ENCODE measurements at regions not wholly inside any gene's neighbourhood (a gene's known extent, or its start where the extent isn't known, plus 50 kb on each side); places are given as distances from the start of the nearest gene placed in this dataset.

GRCh38 chr13:90585392-90585791 lies 762.1 kb upstream of the MIR17HG start:
- Histone ChIP-seq H3K27ac (no peak overlapping the region), H3K9me3 (no peaks in the 10 kb centered on the region), H3K4me3 (no peak overlapping the region), H3K4me1 (ENCODE audit: control insufficient read depth in 1 of 2, low read depth in 2 of 2) (no peaks in the 10 kb centered on the region), H3K36me3 (no peaks in the 10 kb centered on the region), H3K27me3 (replicated peaks; ENCODE audit: insufficient read depth) (no peaks in the 10 kb centered on the region)
- DNase-seq (ENCODE audit: low spot score) (no peak), ATAC-seq (ENCODE audit: insufficient number of reproducible peaks, low FRiP score, low read depth) (no peak)
- TF ChIP-seq, protein P1, sequence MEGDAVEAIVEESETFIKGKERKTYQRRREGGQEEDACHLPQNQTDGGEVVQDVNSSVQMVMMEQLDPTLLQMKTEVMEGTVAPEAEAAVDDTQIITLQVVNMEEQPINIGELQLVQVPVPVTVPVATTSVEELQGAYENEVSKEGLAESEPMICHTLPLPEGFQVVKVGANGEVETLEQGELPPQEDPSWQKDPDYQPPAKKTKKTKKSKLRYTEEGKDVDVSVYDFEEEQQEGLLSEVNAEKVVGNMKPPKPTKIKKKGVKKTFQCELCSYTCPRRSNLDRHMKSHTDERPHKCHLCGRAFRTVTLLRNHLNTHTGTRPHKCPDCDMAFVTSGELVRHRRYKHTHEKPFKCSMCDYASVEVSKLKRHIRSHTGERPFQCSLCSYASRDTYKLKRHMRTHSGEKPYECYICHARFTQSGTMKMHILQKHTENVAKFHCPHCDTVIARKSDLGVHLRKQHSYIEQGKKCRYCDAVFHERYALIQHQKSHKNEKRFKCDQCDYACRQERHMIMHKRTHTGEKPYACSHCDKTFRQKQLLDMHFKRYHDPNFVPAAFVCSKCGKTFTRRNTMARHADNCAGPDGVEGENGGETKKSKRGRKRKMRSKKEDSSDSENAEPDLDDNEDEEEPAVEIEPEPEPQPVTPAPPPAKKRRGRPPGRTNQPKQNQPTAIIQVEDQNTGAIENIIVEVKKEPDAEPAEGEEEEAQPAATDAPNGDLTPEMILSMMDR (IDR thresholded peaks at IDR 0.05), result no peak

- H3K4me1 ChIP-seq (ENCODE audit: control insufficient read depth in 1 of 2, low read depth in 2 of 2), result no peaks in the 10 kb centered on the region
- TF ChIP-seq, protein P1 (IDR thresholded peaks at IDR 0.05), result no peak
- no peaks in the 10 kb centered on the region for H3K9me3 ChIP-seq
- no peaks in the 10 kb centered on the region for H3K36me3 ChIP-seq
- DNase-seq (ENCODE audit: low spot score) (no peak), ATAC-seq (ENCODE audit: insufficient number of reproducible peaks, low FRiP score, low read depth) (no peak)
- no peak overlapping the region for H3K27ac ChIP-seq
- H3K4me3 ChIP-seq, result no peak overlapping the region
- H3K27me3 ChIP-seq (replicated peaks; ENCODE audit: insufficient read depth), result no peaks in the 10 kb centered on the region
These were observed 756.1 kb upstream of the MIR17HG start for GRCh38 chr13:90591260-90591926.

- ATAC-seq (ENCODE audit: insufficient number of reproducible peaks, low FRiP score, low read depth) (no peak), DNase-seq (ENCODE audit: low spot score) (no peak)
- H3K27ac ChIP-seq, result no peak overlapping the region
- H3K9me3 ChIP-seq, result no peaks in the 10 kb centered on the region
- H3K4me3 ChIP-seq, result no peak overlapping the region
- TF ChIP-seq, protein P1 (IDR thresholded peaks at IDR 0.05), result no peak
- H3K4me1 ChIP-seq (ENCODE audit: control insufficient read depth in 1 of 2, low read depth in 2 of 2), result no peaks in the 10 kb centered on the region
- no peaks in the 10 kb centered on the region for H3K36me3 ChIP-seq
- H3K27me3 ChIP-seq (replicated peaks; ENCODE audit: insufficient read depth), result no peaks in the 10 kb centered on the region
These were observed 755.6 kb upstream of the MIR17HG start for GRCh38 chr13:90591927-90592268.

- no peaks in the 10 kb centered on the region for H3K36me3 ChIP-seq
- H3K27ac ChIP-seq, result no peak overlapping the region
These were observed 754.5 kb upstream of the MIR17HG start for GRCh38 chr13:90592943-90593342.

DNA sequence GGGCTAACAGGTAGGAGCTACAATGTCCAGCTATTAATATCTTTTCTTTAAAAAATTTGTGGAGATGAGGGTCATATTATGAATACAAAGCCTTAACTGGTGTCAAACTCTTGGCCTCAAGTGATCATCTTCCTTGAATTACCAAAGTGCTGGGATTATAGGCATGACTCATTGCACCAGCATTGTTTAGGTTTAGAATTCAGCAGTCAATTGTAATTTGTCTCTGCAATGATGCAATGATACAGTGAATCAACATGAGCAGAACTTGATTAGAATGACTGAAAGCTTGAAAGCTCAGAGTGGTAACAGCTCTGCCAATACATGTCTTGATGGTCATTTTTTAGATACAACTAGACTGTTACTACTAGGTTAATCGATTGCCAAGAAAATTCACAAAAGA lies 752.8 kb upstream of the MIR17HG start:
- Histone ChIP-seq H3K36me3 (no peaks in the 10 kb centered on the region), H3K9me3 (no peaks in the 10 kb centered on the region), H3K27me3 (replicated peaks; ENCODE audit: insufficient read depth) (no peaks in the 10 kb centered on the region), H3K27ac (no peak overlapping the region), H3K4me3 (no peak overlapping the region), H3K4me1 (ENCODE audit: control insufficient read depth in 1 of 2, low read depth in 2 of 2) (no peaks in the 10 kb centered on the region)
- no peak for DNase-seq (ENCODE audit: low spot score)
- TF ChIP-seq, protein P1 (IDR thresholded peaks at IDR 0.05), result no peak
- no peak for ATAC-seq (ENCODE audit: insufficient number of reproducible peaks, low FRiP score, low read depth)

More at GRCh38 chr13:90592943-90593342, 754.5 kb upstream of the MIR17HG start:
- DNase-seq (ENCODE audit: low spot score) (no peak), ATAC-seq (ENCODE audit: insufficient number of reproducible peaks, low FRiP score, low read depth) (no peak)
- TF ChIP-seq, protein P1 (IDR thresholded peaks at IDR 0.05), result no peak
- Histone ChIP-seq H3K4me3 (no peak overlapping the region), H3K9me3 (no peaks in the 10 kb centered on the region), H3K27me3 (replicated peaks; ENCODE audit: insufficient read depth) (no peaks in the 10 kb centered on the region), H3K4me1 (ENCODE audit: control insufficient read depth in 1 of 2, low read depth in 2 of 2) (no peaks in the 10 kb centered on the region)

All from thoracic aorta (tissue), 2 donors.